ENCODE measurements at regions not wholly inside any gene's neighbourhood (a gene's known extent, or its start where the extent isn't known, plus 50 kb on each side); places are given as distances from the start of the nearest gene placed in this dataset.
A peak's percentile ranks its signal among the peaks of the same experiment; 100 is the strongest.

GRCh38 chr10:108393089-108393488, 1228.6 kb upstream of the SORCS1 start:
- H3K4me2 ChIP-seq (ENCODE audit: extremely low read depth, insufficient read depth, low read length): no peak overlapping the region
- DNase-seq (ENCODE audit: low read depth in 2 of 2): peak; percentile 25 to 53
- no peaks in the 10 kb centered on the region for H3K79me2 ChIP-seq (ENCODE audit: control insufficient read depth, insufficient read depth, low read length)

DNA sequence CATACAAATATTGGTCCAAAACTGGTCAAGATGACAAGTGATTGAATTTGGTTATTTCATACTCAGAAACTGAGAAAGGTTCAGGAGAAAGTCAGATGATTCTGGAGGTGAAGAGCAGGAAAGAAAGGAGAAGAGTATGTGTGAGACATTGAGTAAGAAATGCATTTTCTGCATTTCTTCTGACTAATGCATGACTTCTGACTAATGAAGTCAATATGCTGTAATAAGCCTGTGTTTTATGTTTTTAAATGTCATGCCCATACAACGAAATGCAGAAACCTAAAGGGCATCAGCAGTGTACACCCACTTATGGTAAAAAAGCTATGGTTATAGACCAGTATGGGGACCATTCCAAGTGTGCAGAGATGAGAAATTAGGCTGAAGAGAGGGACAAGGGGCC, 1227.8 kb upstream of the SORCS1 start:
- H3K79me2 ChIP-seq (ENCODE audit: control insufficient read depth, insufficient read depth, low read length): no peaks in the 10 kb centered on the region
- H3K4me1 ChIP-seq (ENCODE audit: control insufficient read depth, extremely low read depth, insufficient read depth, low read length): peaks cover 2% of the 10 kb centered on the region
- H3K4me2 ChIP-seq (ENCODE audit: extremely low read depth, insufficient read depth, low read length): peak overlapping the region; percentile 65
- no peaks in the 10 kb centered on the region for H3K9me3 ChIP-seq (ENCODE audit: control insufficient read depth, insufficient read depth, low read depth, low read length)
- H3K27me3 ChIP-seq (ENCODE audit: control insufficient read depth, insufficient read depth, low read length): no peaks in the 10 kb centered on the region
- H3K9ac ChIP-seq (ENCODE audit: insufficient read depth, low read length): no peak overlapping the region
- DNase-seq (ENCODE audit: low read depth in 2 of 2): peak; percentile 22 to 70
- peak overlapping the region; percentile 7 for H3K27ac ChIP-seq (ENCODE audit: insufficient read depth, low read length)
- H3K36me3 ChIP-seq (ENCODE audit: control insufficient read depth, insufficient read depth, low read length): no peaks in the 10 kb centered on the region
- H3K4me3 ChIP-seq (replicated peaks in 1 of 4; ENCODE audit: control extremely low read depth in 1 of 4, insufficient read depth in 1 of 4, low read depth in 3 of 4, low read length in 4 of 4): no peak overlapping the region
- no peaks in the 10 kb centered on the region for H4K20me1 ChIP-seq (ENCODE audit: control insufficient read depth, extremely low read depth, insufficient read depth, low read length)
- no peak overlapping the region for H2AFZ ChIP-seq (ENCODE audit: low read length)
- TF ChIP-seq, protein P1, sequence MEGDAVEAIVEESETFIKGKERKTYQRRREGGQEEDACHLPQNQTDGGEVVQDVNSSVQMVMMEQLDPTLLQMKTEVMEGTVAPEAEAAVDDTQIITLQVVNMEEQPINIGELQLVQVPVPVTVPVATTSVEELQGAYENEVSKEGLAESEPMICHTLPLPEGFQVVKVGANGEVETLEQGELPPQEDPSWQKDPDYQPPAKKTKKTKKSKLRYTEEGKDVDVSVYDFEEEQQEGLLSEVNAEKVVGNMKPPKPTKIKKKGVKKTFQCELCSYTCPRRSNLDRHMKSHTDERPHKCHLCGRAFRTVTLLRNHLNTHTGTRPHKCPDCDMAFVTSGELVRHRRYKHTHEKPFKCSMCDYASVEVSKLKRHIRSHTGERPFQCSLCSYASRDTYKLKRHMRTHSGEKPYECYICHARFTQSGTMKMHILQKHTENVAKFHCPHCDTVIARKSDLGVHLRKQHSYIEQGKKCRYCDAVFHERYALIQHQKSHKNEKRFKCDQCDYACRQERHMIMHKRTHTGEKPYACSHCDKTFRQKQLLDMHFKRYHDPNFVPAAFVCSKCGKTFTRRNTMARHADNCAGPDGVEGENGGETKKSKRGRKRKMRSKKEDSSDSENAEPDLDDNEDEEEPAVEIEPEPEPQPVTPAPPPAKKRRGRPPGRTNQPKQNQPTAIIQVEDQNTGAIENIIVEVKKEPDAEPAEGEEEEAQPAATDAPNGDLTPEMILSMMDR (conservative IDR thresholded peaks at IDR 0.05 in 1 of 2, IDR thresholded peaks at IDR 0.05 in 1 of 2; ENCODE audit: low read depth in 1 of 2, low read length in 2 of 2): no peak
- TF ChIP-seq EZH2 (IDR thresholded peaks at IDR 0.05; ENCODE audit: low read length, missing control alignments): no peak

More at GRCh38 chr10:108393089-108393488, 1228.6 kb upstream of the SORCS1 start:
- TF ChIP-seq, protein P1 (conservative IDR thresholded peaks at IDR 0.05 in 1 of 2, IDR thresholded peaks at IDR 0.05 in 1 of 2; ENCODE audit: low read depth in 1 of 2, low read length in 2 of 2): no peak
- no peak for TF ChIP-seq EZH2 (IDR thresholded peaks at IDR 0.05; ENCODE audit: low read length, missing control alignments)
- Histone ChIP-seq H3K27ac (ENCODE audit: insufficient read depth, low read length) (no peak overlapping the region), H2AFZ (ENCODE audit: low read length) (no peak overlapping the region), H3K9ac (ENCODE audit: insufficient read depth, low read length) (no peak overlapping the region), H3K27me3 (ENCODE audit: control insufficient read depth, insufficient read depth, low read length) (no peaks in the 10 kb centered on the region), H3K36me3 (ENCODE audit: control insufficient read depth, insufficient read depth, low read length) (no peaks in the 10 kb centered on the region), H3K4me3 (replicated peaks in 1 of 4; ENCODE audit: control extremely low read depth in 1 of 4, insufficient read depth in 1 of 4, low read depth in 3 of 4, low read length in 4 of 4) (no peak overlapping the region), H3K9me3 (ENCODE audit: control insufficient read depth, insufficient read depth, low read depth, low read length) (no peaks in the 10 kb centered on the region), H3K4me1 (ENCODE audit: control insufficient read depth, extremely low read depth, insufficient read depth, low read length) (peaks cover 2% of the 10 kb centered on the region), H4K20me1 (ENCODE audit: control insufficient read depth, extremely low read depth, insufficient read depth, low read length) (no peaks in the 10 kb centered on the region)

DNA sequence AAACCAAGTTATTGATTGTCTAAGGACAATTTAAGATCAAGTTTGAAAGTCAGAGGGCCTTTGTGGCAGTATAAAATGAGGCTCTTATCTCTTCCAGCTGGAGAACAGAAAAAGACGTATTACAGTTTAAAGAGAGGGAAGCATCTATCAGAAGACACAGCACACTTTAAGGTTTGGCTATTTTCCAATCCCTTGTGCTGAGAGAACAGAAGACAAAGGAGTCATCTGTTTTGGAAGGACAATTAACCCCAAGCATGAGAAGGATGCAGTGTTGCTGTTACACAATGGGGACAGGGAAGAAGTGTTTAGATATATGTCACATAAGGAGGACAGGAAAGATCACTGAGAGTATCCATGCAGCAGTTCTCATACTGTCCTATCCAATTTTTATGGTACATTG, 1224.2 kb upstream of the SORCS1 start:
- peak in 1 of 2 donors; percentile 13 for DNase-seq (ENCODE audit: low read depth in 2 of 2)
- H3K9ac ChIP-seq (ENCODE audit: insufficient read depth, low read length): no peak overlapping the region
- peaks cover 2% of the 10 kb centered on the region for H3K4me1 ChIP-seq (ENCODE audit: control insufficient read depth, extremely low read depth, insufficient read depth, low read length)
- no peak overlapping the region for H3K27ac ChIP-seq (ENCODE audit: insufficient read depth, low read length)
- no peaks in the 10 kb centered on the region for H3K9me3 ChIP-seq (ENCODE audit: control insufficient read depth, insufficient read depth, low read depth, low read length)
- H3K4me2 ChIP-seq (ENCODE audit: extremely low read depth, insufficient read depth, low read length): no peak overlapping the region
- no peaks in the 10 kb centered on the region for H3K27me3 ChIP-seq (ENCODE audit: control insufficient read depth, insufficient read depth, low read length)
- H3K79me2 ChIP-seq (ENCODE audit: control insufficient read depth, insufficient read depth, low read length): no peaks in the 10 kb centered on the region
- no peaks in the 10 kb centered on the region for H3K36me3 ChIP-seq (ENCODE audit: control insufficient read depth, insufficient read depth, low read length)
- TF ChIP-seq, protein P1 (conservative IDR thresholded peaks at IDR 0.05 in 1 of 2, IDR thresholded peaks at IDR 0.05 in 1 of 2; ENCODE audit: low read depth in 1 of 2, low read length in 2 of 2): no peak
- TF ChIP-seq EZH2 (IDR thresholded peaks at IDR 0.05; ENCODE audit: low read length, missing control alignments): no peak
- no peak overlapping the region for H2AFZ ChIP-seq (ENCODE audit: low read length)
- no peaks in the 10 kb centered on the region for H4K20me1 ChIP-seq (ENCODE audit: control insufficient read depth, extremely low read depth, insufficient read depth, low read length)
- no peak overlapping the region for H3K4me3 ChIP-seq (replicated peaks in 1 of 4; ENCODE audit: control extremely low read depth in 1 of 4, insufficient read depth in 1 of 4, low read depth in 3 of 4, low read length in 4 of 4)

Measured in fibroblast of lung (primary cell).